Medulla oblongata (tissue), 1 donor: ENCODE measurements at regions not wholly inside any gene's neighbourhood (a gene's known extent, or its start where the extent isn't known, plus 50 kb on each side); places are given as distances from the start of the nearest gene placed in this dataset.
"Not testable (repeated sequence)": the region's sequence is repeated elsewhere in the genome, so short reads cannot be mapped to it uniquely, and the experiment has no call there.

Experiments used
- DNase-seq: peaks from one replicate; pipeline ENCODE4 v3.0.0-alpha.2; 2015; ENCODE audit errors: extremely low spot score

DNA sequence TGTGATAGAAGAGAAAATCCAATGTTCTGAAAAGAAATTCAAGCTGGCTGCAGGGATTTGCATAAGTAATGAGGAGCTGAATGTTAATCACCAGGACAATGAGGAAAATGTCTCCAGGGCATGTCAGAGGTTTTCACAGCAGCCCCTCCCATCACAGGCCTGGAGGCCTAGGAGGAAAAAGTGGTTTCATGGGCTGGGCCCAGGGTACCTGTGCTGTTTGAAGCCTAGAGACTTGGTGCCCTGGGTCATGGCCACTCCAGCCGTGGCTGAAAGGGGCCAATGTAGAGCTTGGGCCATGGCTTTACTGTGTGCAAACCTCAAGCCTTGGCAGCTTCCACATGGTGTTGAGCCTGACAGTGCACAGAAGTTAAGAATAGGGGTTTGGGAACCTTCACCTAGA is 452.6 kb upstream of the CHORDC1 start:
- not testable (repeated sequence) for DNase-seq

- no peak for DNase-seq
Measured at GRCh38 chr11:90669094-90669493, 446.2 kb upstream of the CHORDC1 start.

- no peak for DNase-seq
Measured at GRCh38 chr11:90668502-90668901, 445.7 kb upstream of the CHORDC1 start.

GRCh38 chr11:90661233-90661632 is 438.4 kb upstream of the CHORDC1 start:
- DNase-seq = no peak

DNA sequence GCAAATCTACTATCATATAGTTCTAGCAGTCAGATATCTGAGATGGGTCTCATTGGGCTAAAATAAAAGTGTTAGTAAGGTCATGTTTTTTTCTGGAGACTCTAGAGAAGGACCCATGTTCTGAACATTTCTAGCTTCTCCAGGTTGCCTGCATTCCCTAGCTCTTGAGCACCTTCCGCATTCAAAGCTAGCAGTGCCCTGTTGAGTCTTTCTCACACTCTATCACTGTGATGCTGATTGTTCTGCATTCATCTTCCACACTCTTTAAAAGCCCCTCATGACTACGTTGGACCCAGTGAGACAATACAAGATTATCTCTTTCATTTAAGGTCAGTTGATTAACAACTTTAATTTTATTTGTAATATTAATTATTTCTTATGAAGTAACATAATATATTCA is 433.3 kb upstream of the CHORDC1 start:
- DNase-seq = no peak

GRCh38 chr11:90650153-90650552 is 427.3 kb upstream of the CHORDC1 start:
- DNase-seq = no peak

DNA sequence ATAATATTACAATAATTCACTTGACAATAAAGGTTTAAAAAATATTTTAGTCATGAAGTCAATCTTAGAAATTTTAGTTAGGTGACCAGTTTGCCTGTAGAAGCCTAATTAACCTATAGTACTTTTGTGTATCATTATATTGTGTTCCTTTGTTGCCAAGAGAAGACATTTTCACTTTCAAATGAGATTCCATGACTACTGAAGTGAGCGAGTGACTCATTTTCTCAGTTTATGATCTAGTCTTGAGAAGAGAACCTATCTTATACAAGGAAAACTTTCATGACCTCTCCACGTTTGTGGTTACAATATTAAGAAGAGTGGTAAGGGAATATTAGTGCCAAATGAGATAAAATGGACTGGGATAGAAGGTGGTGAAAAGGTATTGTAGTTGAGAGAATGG is 423.9 kb upstream of the CHORDC1 start:
- DNase-seq = no peak

DNA sequence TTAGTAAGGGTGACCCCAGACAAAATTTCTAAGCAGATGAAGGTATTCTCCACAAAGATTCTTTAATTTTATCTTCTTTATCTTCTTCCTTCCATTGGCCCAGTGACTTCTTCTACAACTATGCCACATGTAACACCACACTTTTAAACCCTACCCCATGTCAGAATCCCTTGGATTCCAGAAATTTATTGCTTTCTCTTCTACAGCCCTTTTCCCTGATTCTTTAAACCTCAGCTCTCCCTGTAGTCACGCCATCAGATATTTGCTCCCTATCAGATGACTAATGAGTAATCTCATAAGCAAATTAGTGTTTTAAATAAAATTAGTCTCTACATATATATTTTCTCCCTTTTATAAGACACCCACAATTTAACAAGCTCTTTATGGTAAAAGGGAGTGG is 423.4 kb upstream of the CHORDC1 start:
- DNase-seq = no peak

GRCh38 chr11:90639461-90639993 is 416.7 kb upstream of the CHORDC1 start:
- peak; percentile 2 for DNase-seq

GRCh38 chr11:90635886-90636285 is 413.0 kb upstream of the CHORDC1 start:
- no peak for DNase-seq

DNA sequence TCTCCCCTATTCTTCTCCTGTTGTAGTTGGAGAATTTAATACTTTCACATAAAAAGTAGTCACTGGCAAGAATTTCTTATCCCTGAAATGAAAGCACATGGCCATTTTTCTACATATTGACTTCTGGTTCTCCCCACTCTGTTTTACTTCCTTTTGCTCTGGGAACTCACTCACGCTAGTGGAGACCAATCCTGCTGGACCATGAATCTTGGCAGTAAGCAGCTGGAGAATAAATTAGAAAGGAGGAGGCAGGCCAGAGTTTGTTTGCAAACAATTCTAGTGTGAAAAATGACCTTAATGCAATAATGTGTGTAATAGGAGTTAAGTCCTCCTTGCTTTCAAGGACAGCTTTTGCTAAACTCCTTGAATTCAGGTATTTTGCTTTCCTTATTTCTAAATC is 412.3 kb upstream of the CHORDC1 start:
- DNase-seq = peak; percentile 3

DNA sequence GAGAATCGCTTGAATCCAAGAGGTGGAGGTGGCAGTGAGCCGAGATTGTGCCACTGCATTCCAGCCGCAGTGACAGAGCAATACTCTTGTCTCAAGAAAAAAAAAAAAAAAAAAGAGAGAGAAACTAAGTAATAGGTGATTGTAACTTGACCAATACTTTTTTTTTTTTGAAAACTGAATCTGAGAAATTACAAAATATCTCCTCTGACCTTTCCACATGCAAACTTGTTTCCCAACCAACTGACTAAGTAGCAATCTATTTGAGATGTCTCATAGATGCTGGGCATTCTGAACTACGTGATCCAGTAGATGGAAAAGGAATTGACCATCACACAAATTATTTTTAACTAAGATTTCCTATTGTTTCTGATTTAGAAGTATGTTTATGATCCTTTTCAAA is 407.3 kb upstream of the CHORDC1 start:
- DNase-seq = no peak

DNA sequence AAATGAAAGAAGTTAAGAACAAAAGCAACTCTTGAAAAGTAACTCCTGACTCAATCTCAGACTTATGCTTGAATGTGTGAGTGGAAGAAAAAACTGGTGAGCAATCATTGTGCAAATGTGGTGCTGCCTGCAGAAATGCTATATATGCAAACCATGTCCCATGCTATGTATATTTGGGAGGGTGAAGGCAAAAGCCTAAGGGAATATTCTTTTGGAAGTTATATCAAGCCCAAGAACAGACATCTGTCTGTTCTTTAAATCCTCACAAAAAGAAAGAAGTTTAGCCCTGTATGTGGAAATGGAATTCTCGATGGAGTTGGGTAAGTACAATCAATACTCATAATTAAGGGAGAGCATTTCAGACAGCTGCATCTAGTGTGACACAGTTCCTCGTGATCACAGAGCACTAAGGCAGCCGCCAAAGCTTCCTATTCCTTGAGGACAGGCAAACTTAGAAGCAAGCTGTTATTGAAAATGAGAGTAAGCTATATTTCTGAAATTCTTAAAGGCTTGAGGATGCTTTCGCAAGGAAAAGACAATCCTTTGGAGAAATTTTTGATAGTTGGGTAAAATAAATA is 406.5 kb upstream of the CHORDC1 start:
- no peak for DNase-seq

GRCh38 chr11:90614318-90614717 is 391.5 kb upstream of the CHORDC1 start:
- DNase-seq = no peak

DNA sequence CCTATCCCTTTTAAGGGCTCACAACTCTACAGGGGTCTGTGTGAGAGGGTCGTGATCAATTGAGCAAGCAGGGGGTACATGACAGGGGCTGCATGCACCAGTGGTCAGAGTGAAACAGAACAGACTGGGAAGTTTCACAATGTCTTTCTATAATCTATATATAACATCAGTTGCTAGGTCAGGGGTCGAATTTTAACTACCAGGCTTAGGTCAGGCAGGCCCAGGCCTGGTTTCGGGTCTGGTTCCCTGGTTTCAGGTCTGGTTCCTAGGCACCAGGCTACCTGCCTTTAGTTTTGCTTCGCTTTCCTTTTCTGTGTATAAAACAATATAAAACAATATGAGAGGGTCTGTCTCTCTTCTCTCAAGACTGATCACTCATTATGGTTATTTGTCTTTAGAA is 390.2 kb upstream of the CHORDC1 start:
- DNase-seq = not testable (repeated sequence)

GRCh38 chr11:90606721-90607120 is 383.9 kb upstream of the CHORDC1 start:
- no peak for DNase-seq

DNA sequence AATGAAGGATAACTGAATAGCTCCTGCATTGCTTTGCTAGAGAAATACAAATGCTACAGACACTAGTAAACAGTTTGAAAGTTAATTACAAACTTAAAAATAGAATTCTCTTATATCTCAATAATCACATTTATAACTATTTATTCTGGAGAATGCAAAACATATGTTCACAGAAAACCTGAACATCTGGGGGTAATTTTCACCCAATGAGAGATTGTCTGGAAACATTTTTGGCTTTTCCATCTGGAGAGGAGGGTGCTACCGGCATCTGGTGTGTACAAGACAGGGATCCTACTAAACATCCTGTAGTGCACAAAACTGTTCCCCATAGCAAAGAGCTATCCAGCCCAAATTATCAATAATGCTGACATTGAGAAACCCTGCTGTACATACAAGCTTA is 378.4 kb upstream of the CHORDC1 start:
- no peak for DNase-seq

DNA sequence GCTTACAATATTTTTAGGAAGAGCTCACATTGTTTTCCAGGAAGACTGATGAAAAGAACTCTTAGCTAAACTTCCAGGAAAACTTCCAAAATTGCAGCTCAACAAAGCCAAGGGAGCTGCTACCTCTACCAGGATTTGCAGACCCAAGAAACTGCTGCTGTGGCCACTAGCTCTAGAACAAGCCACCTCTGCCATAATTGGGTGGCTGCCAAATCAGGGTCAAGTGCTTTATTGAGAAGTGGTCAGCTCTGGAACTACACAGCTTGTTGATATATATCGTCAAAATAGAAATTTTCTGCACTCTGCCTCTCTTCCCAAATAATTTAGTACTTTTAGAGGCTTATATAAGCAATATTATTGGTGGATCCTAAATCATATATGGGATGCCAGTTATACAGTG is 371.8 kb upstream of the CHORDC1 start:
- DNase-seq = peak; percentile 5

DNA sequence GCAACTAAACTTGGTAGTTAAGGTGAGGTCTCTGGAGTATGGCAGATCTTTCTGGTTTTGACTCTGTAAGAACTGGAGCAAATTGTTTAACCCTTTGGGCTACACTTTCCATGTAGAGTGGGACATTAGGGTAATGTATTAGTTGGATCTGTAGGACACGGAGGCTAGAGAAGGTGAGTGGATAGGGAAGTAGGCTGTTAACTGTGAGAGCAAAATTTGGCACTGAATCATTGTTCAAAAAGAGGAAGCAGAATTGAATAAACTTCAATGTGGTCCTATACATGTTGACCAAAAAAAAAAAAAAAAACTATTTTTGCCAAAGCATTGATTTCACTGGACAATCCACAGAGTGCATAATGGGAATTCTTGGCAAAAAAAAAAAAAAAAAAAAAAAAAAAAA is 370.2 kb upstream of the CHORDC1 start:
- DNase-seq = no peak

GRCh38 chr11:90590286-90590685 is 367.4 kb upstream of the CHORDC1 start:
- no peak for DNase-seq

DNA sequence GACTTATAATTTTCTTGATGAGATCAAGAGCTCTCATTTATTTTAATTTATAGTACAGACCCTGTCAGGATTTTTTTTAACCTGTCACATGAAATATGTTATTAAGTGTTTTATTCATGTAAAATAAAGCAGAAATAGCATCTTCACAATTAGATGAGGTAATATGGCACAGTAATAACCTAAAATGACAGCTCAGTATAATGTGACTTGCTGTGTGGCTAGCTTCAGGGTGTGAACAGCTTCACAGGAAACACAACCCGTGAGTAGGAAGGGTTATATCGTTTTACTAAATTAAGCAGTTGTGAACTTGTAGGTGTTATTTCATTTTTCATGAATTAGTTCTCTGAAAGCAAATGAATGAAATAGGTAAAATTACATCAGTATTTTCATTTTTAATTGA is 366.9 kb upstream of the CHORDC1 start:
- no peak for DNase-seq

- no peak for DNase-seq
Measured at GRCh38 chr11:90587896-90588295, 365.0 kb upstream of the CHORDC1 start.

DNA sequence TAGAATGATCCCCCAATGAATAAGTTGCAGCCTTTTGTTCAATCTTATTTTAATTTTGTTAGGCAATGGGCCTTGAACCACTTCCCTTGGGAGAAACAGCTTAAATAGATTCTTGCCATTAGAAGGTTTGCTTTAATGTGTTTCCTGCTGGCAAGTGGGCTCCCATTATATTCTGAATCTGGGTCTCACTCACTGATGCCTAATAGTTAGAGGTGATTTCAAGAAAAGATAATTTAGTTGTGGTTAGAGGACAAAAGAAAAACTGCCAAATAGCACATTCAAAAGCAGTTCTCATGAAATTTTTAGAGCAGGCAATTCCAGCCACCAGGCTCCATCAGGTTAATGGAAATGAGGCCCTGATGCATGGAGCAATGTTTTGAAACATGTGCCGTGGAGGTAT is 362.6 kb upstream of the CHORDC1 start:
- no peak for DNase-seq

GRCh38 chr11:90582999-90583398 is 360.1 kb upstream of the CHORDC1 start:
- not testable (repeated sequence) for DNase-seq
